Activated T-helper 1 cell treated with anti-CD3 and anti-CD28 coated beads, Interleukin-12 subunit alpha, Interleukin-12 subunit beta, Interleukin-2, Interleukin-4 antibody, amounts not matched to agents 30 ng/mL and 10 ng/mL and 1 ng/mL, durations not matched to agents 14 hours and 24 hours and 36 hours (primary cell): ENCODE measurements at regions not wholly inside any gene's neighbourhood (a gene's known extent, or its start where the extent isn't known, plus 50 kb on each side); places are given as distances from the start of the nearest gene placed in this dataset.

ENCODE experiments used
- DNase-seq: peaks from one replicate; pipeline ENCODE4 v3.0.0; 2021; ENCODE audit warnings: low spot score
- H3K27ac Mint-ChIP-seq: one replicate; pipeline ENCODE4 v1.8.0; 2021; ENCODE audit warnings: mild to moderate bottlenecking, mixed read lengths
- H3K27me3 Mint-ChIP-seq: one replicate; pipeline ENCODE4 v1.8.0; 2022; ENCODE audit warnings: mild to moderate bottlenecking, moderate library complexity, mixed read lengths; ENCODE audit not compliant: insufficient read depth
- H3K36me3 Mint-ChIP-seq: one replicate; pipeline ENCODE4 v1.8.0; 2021; ENCODE audit warnings: low read depth, mixed read lengths
- H3K4me1 Mint-ChIP-seq: one replicate; pipeline ENCODE4 v1.8.0; 2021; ENCODE audit warnings: low read depth, mixed read lengths
- H3K4me3 Mint-ChIP-seq: one replicate; pipeline ENCODE4 v1.8.0; 2021; ENCODE audit warnings: mild to moderate bottlenecking, moderate library complexity, mixed read lengths
- H3K9me3 Mint-ChIP-seq: one replicate; pipeline ENCODE4 v1.8.0; 2021; ENCODE audit warnings: mixed read lengths
- intact Hi-C: fragments of 100-400 bp; cut with micrococcal nuclease; formaldehyde crosslinking; loops from one replicate; pipeline ENCODE4 v1.15.1; 2024

GRCh38 chr1:98503771-98504170 is 157.8 kb upstream of the SNX7 start:
- Mint-ChIP-seq H3K27ac (no peak overlapping the region), H3K4me1 (no peaks in the 10 kb centered on the region), H3K9me3 (peaks cover 4% of the 10 kb centered on the region), H3K4me3 (no peak overlapping the region), H3K36me3 (no peaks in the 10 kb centered on the region), H3K27me3 (no peaks in the 10 kb centered on the region)
- intact Hi-C loops: no loop called here
- DNase-seq: no peak

DNA sequence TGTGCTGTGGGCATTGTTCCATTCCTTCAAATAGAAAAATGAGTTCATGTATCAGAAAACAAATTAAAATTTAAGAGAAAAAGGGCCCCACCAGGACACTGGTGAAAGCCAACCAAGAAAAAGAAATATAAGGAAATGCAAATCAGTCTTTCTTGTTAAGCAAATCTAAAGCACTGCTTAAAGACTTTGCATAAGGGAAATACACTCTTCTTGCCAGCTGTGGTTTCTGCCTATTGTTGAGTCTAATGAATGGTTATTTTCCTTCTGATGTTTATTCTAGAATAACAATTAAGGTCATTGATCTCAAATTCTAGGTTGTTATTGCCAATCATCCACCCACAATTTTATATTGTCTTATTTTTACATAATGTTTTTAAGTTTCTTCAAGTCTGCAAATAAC is 158.6 kb upstream of the SNX7 start:
- intact Hi-C loops: no loop called here
- no peak overlapping the region for H3K4me3 Mint-ChIP-seq
- H3K27me3 Mint-ChIP-seq: no peaks in the 10 kb centered on the region
- DNase-seq: no peak
- H3K27ac Mint-ChIP-seq: no peak overlapping the region
- H3K4me1 Mint-ChIP-seq: no peaks in the 10 kb centered on the region
- no peaks in the 10 kb centered on the region for H3K36me3 Mint-ChIP-seq
- peaks cover 4% of the 10 kb centered on the region for H3K9me3 Mint-ChIP-seq

- H3K9me3 Mint-ChIP-seq: peaks cover 4% of the 10 kb centered on the region
- no peaks in the 10 kb centered on the region for H3K36me3 Mint-ChIP-seq
- no peak overlapping the region for H3K4me3 Mint-ChIP-seq
- DNase-seq: no peak
- H3K4me1 Mint-ChIP-seq: no peaks in the 10 kb centered on the region
- H3K27ac Mint-ChIP-seq: no peak overlapping the region
- H3K27me3 Mint-ChIP-seq: no peaks in the 10 kb centered on the region
- intact Hi-C loops: no loop called here
These were observed 161.2 kb upstream of the SNX7 start for GRCh38 chr1:98500324-98500723.

DNA sequence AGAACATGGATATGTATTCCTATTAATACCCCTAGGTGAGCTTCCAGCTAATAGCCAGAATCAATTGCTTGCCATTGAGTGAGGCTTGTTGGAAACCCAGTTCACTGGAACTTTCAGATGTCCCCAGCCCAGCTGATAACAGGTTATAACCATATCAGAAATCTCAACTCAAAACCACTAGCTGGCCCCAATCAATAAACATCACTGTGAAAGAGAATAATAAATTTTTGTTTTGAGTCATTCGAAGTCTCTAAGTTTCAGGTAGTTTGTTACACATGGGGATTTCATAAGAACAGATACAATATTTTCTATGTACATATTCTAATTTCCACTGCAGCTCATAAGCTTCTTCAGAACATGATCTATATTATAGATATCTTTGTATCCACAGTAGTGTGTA is 162.9 kb upstream of the SNX7 start:
- intact Hi-C loops: no loop called here
- H3K27me3 Mint-ChIP-seq: no peaks in the 10 kb centered on the region
- H3K9me3 Mint-ChIP-seq: peaks cover 4% of the 10 kb centered on the region
- H3K27ac Mint-ChIP-seq: no peak overlapping the region
- H3K4me3 Mint-ChIP-seq: no peak overlapping the region
- H3K4me1 Mint-ChIP-seq: no peaks in the 10 kb centered on the region
- DNase-seq: no peak
- H3K36me3 Mint-ChIP-seq: no peaks in the 10 kb centered on the region

GRCh38 chr1:98497497-98497896 is 164.0 kb upstream of the SNX7 start:
- Mint-ChIP-seq H3K36me3 (no peaks in the 10 kb centered on the region), H3K4me1 (no peaks in the 10 kb centered on the region), H3K9me3 (peaks cover 4% of the 10 kb centered on the region), H3K4me3 (no peak overlapping the region), H3K27ac (no peak overlapping the region), H3K27me3 (no peaks in the 10 kb centered on the region)
- no peak for DNase-seq
- intact Hi-C loops: no loop called here

DNA sequence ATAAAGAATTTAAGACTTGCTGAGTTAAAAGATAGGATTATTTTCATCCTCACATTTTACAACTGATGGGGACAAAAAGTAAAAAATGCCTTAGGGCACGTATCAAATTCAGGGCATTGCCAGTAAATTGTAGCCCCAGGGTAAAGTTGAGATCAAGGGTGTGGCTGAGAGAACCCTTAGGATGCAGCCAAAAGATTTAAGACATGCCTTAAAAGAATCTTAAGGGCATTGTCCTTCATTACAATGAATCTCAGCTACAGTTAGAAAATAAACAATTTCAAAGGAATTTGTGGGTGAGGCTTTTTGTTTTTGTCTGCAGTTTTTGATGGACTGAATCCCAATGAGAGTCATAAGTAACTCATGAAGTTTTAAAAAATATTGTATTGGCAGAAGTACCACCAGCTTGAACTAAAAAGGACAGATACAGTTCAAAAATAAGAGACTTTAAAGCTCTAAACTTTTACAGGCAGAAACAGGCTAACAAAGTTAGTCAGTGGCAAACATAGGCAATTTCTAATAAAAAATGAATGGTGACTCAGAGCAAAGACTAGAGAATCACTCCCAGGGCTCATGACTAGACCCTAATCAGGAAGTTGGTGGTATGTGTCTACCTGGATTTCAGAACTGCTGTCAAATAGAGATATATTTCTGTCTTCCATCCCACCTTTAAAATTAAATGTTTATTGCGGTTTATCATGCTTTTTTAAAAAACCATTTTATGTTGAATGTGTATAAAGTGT is 165.1 kb upstream of the SNX7 start:
- Mint-ChIP-seq H3K4me1 (no peaks in the 10 kb centered on the region), H3K4me3 (no peak overlapping the region), H3K27ac (no peak overlapping the region), H3K9me3 (no peaks in the 10 kb centered on the region), H3K36me3 (no peaks in the 10 kb centered on the region), H3K27me3 (no peaks in the 10 kb centered on the region)
- no peak for DNase-seq
- intact Hi-C loops: no loop called here

- no peaks in the 10 kb centered on the region for H3K27me3 Mint-ChIP-seq
- H3K4me1 Mint-ChIP-seq: no peaks in the 10 kb centered on the region
- H3K4me3 Mint-ChIP-seq: no peak overlapping the region
- H3K9me3 Mint-ChIP-seq: no peaks in the 10 kb centered on the region
- intact Hi-C loops: no loop called here
- DNase-seq: no peak
- H3K27ac Mint-ChIP-seq: no peak overlapping the region
- no peaks in the 10 kb centered on the region for H3K36me3 Mint-ChIP-seq
These were observed 168.1 kb upstream of the SNX7 start for GRCh38 chr1:98493469-98493868.

GRCh38 chr1:98490099-98490498 is 171.4 kb upstream of the SNX7 start:
- intact Hi-C loops: no loop called here
- no peak overlapping the region for H3K27ac Mint-ChIP-seq
- no peaks in the 10 kb centered on the region for H3K36me3 Mint-ChIP-seq
- no peaks in the 10 kb centered on the region for H3K4me1 Mint-ChIP-seq
- H3K9me3 Mint-ChIP-seq: no peaks in the 10 kb centered on the region
- no peak for DNase-seq
- H3K4me3 Mint-ChIP-seq: no peak overlapping the region
- H3K27me3 Mint-ChIP-seq: no peaks in the 10 kb centered on the region

DNA sequence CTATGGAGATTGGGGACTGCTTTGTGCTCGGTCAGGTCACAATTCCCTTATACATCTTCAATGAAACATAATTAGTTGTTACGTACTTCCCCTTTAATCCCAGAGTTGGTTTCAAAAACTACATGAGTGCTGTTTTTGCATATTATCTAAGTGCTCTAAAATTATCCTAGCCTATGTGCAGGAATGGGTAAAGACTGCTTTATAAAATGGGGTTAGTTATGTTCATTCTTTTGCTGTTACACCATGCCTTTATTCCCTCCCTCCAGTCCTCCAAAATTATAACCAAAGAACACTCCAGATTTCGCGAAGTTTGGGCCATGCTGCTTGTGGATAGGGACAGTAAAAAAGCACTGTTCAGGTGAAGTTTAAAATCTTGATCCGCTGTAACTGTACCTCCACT is 173.9 kb upstream of the SNX7 start:
- Mint-ChIP-seq H3K4me1 (no peaks in the 10 kb centered on the region), H3K36me3 (no peaks in the 10 kb centered on the region), H3K27me3 (no peaks in the 10 kb centered on the region), H3K9me3 (no peaks in the 10 kb centered on the region), H3K4me3 (no peak overlapping the region), H3K27ac (no peak overlapping the region)
- intact Hi-C loops: no loop called here
- no peak for DNase-seq

GRCh38 chr1:98482611-98483010 is 178.9 kb upstream of the SNX7 start:
- intact Hi-C loops: no loop called here
- H3K4me3 Mint-ChIP-seq: no peak overlapping the region
- H3K27me3 Mint-ChIP-seq: peaks cover 3% of the 10 kb centered on the region
- no peaks in the 10 kb centered on the region for H3K36me3 Mint-ChIP-seq
- H3K27ac Mint-ChIP-seq: no peak overlapping the region
- no peaks in the 10 kb centered on the region for H3K4me1 Mint-ChIP-seq
- H3K9me3 Mint-ChIP-seq: no peaks in the 10 kb centered on the region
- DNase-seq: no peak

DNA sequence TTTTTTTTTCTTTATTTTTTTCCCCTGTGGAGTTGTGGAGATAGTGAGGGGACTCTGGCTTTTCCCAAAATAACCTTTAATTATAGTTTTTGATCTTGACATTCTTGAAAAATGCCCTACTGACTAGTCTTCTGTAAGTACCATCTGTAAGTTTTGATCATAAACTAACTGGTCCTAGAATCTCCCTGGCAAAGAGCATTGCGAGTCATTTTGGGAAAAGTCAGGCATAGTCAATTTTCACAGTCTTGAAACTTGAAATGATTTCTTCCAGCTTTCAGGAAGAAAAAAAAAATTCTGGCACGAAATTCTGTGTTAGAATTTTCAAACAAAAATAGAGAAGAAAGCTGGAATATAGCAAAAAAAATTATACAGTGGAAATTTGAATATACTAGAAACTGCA is 181.2 kb upstream of the SNX7 start:
- no peaks in the 10 kb centered on the region for H3K36me3 Mint-ChIP-seq
- intact Hi-C loops: no loop called here
- peaks cover 3% of the 10 kb centered on the region for H3K27me3 Mint-ChIP-seq

DNA sequence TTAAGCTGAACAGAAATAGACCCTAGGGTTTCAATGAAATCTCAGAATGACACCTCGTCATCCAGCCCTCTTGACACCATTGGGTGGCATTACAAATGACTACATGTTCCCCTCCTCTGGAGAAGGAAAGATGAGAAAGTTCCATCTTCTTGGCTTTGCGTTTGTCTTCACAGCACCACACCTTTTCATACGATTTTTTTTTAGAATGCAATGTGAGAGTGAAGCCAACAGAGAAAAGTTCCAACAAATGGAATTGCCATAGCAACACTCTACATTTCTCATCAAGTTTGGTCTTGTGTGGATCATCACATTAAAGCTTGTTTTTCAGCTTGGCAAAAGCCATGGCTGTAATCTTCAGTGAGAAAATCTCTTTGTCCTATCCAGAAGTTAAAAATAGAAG is 183.4 kb upstream of the SNX7 start:
- no peaks in the 10 kb centered on the region for H3K9me3 Mint-ChIP-seq
- no peak overlapping the region for H3K4me3 Mint-ChIP-seq
- intact Hi-C loops: no loop called here
- no peaks in the 10 kb centered on the region for H3K4me1 Mint-ChIP-seq
- no peak overlapping the region for H3K27ac Mint-ChIP-seq
- DNase-seq: no peak
- peaks cover 3% of the 10 kb centered on the region for H3K27me3 Mint-ChIP-seq
- H3K36me3 Mint-ChIP-seq: no peaks in the 10 kb centered on the region

More for the DNA sequence above, 181.2 kb upstream of the SNX7 start:
- Mint-ChIP-seq H3K27ac (no peak overlapping the region), H3K9me3 (no peaks in the 10 kb centered on the region), H3K4me3 (no peak overlapping the region), H3K4me1 (no peaks in the 10 kb centered on the region)
- no peak for DNase-seq

- intact Hi-C loops: no loop called here
- Mint-ChIP-seq H3K9me3 (no peaks in the 10 kb centered on the region), H3K4me1 (no peaks in the 10 kb centered on the region), H3K4me3 (no peak overlapping the region), H3K36me3 (no peaks in the 10 kb centered on the region), H3K27ac (no peak overlapping the region), H3K27me3 (no peaks in the 10 kb centered on the region)
- DNase-seq: no peak
These were observed 188.6 kb upstream of the SNX7 start for GRCh38 chr1:98472878-98473277.

GRCh38 chr1:98471633-98472032 is 189.9 kb upstream of the SNX7 start:
- H3K27me3 Mint-ChIP-seq: no peaks in the 10 kb centered on the region
- H3K9me3 Mint-ChIP-seq: no peaks in the 10 kb centered on the region
- no peaks in the 10 kb centered on the region for H3K36me3 Mint-ChIP-seq
- intact Hi-C loops: no loop called here
- H3K4me3 Mint-ChIP-seq: no peak overlapping the region
- no peaks in the 10 kb centered on the region for H3K4me1 Mint-ChIP-seq
- no peak overlapping the region for H3K27ac Mint-ChIP-seq
- DNase-seq: no peak
